GM12873 (cell line): ENCODE measurements at regions not wholly inside any gene's neighbourhood (a gene's known extent, or its start where the extent isn't known, plus 50 kb on each side); places are given as distances from the start of the nearest gene placed in this dataset.
A peak's percentile ranks its signal among the peaks of the same experiment; 100 is the strongest.

Source experiments
- CTCF ChIP-seq: IDR thresholded peaks from 2 replicates; pipeline ENCODE4 v1.5.1; 2012; ENCODE audit warnings: low read depth, mild to moderate bottlenecking, moderate library complexity, low read length, control low read depth; ENCODE audit not compliant: insufficient read depth; ENCODE audit errors: missing control alignments

GRCh38 chr12:59131462-59131861, 211.2 kb upstream of the LRIG3 start:
- TF ChIP-seq CTCF = no peak

GRCh38 chr12:59122784-59123183, 202.5 kb upstream of the LRIG3 start:
- no peak for TF ChIP-seq CTCF

GRCh38 chr12:59121451-59121850, 201.1 kb upstream of the LRIG3 start:
- TF ChIP-seq CTCF = no peak

- no peak for TF ChIP-seq CTCF
Observed at GRCh38 chr12:59119676-59120075, 199.4 kb upstream of the LRIG3 start.

- TF ChIP-seq CTCF = no peak
Observed at GRCh38 chr12:59118356-59118755, 198.1 kb upstream of the LRIG3 start.

GRCh38 chr12:59115995-59116394, 195.7 kb upstream of the LRIG3 start:
- no peak for TF ChIP-seq CTCF

GRCh38 chr12:59115526-59115925, 195.2 kb upstream of the LRIG3 start:
- no peak for TF ChIP-seq CTCF

GRCh38 chr12:59113831-59114615, 193.7 kb upstream of the LRIG3 start:
- peak; percentile 90 for TF ChIP-seq CTCF
